Mesendoderm (in vitro differentiated cells): ENCODE measurements at regions not wholly inside any gene's neighbourhood (a gene's known extent, or its start where the extent isn't known, plus 50 kb on each side); places are given as distances from the start of the nearest gene placed in this dataset.
"Not testable (repeated sequence)": the region's sequence is repeated elsewhere in the genome, so short reads cannot be mapped to it uniquely, and the experiment has no call there.

Experiments used
- DNase-seq: peaks from one replicate; pipeline ENCODE4 v3.0.0; 2013
- H2AK5ac ChIP-seq: 2 replicates; pipeline ENCODE4 v1.6.1; 2013; ENCODE audit warnings: low read length, inconsistent platforms
- H2BK120ac ChIP-seq: 2 replicates; pipeline ENCODE4 v1.6.1; 2013; ENCODE audit warnings: low read depth, mild to moderate bottlenecking, low read length, moderate library complexity, mixed read lengths
- H2BK15ac ChIP-seq: replicated peaks from 2 replicates; pipeline ENCODE4 v1.6.1; 2013; ENCODE audit warnings: low read depth, mild to moderate bottlenecking, moderate library complexity
- H2BK5ac ChIP-seq: 2 replicates; pipeline ENCODE4 v1.6.1; 2013; ENCODE audit warnings: low read length, inconsistent platforms
- H3K18ac ChIP-seq: 2 replicates; pipeline ENCODE4 v1.6.1; 2013; ENCODE audit warnings: mild to moderate bottlenecking, low read length, mixed read lengths
- H3K23ac ChIP-seq: one replicate; pipeline ENCODE4 v1.6.1; 2013; ENCODE audit warnings: low read length
- H3K27ac ChIP-seq: 2 replicates; pipeline ENCODE4 v1.5.1; 2013; ENCODE audit warnings: low read depth, mild to moderate bottlenecking, inconsistent platforms, low read length, moderate library complexity
- H3K27me3 ChIP-seq: 2 replicates; pipeline ENCODE4 v1.6.1; 2013; ENCODE audit warnings: low read length, control low read depth, mild to moderate bottlenecking, inconsistent platforms; ENCODE audit not compliant: insufficient read depth, poor library complexity
- H3K36me3 ChIP-seq: 2 replicates; pipeline ENCODE4 v1.6.1; 2013; ENCODE audit warnings: low read length, inconsistent platforms; ENCODE audit not compliant: control insufficient read depth, insufficient read depth
- H3K4ac ChIP-seq: one replicate; pipeline ENCODE4 v1.6.1; 2013; ENCODE audit warnings: low read depth, mild to moderate bottlenecking, low read length, moderate library complexity
- H3K4me1 ChIP-seq: 2 replicates; pipeline ENCODE4 v1.6.1; 2013; ENCODE audit warnings: low read depth, low read length, inconsistent platforms; ENCODE audit not compliant: control insufficient read depth
- H3K4me2 ChIP-seq: 2 replicates; pipeline ENCODE4 v1.6.1; 2013; ENCODE audit warnings: low read length
- H3K4me3 ChIP-seq: 2 replicates; pipeline ENCODE4 v1.5.1; 2013; ENCODE audit warnings: mild to moderate bottlenecking, low read length
- H3K56ac ChIP-seq: one replicate; pipeline ENCODE4 v1.6.1; 2013; ENCODE audit warnings: low read length
- H3K79me1 ChIP-seq: 2 replicates; pipeline ENCODE4 v1.6.1; 2013; ENCODE audit warnings: low read length, inconsistent platforms
- H3K79me2 ChIP-seq: 2 replicates; pipeline ENCODE4 v1.6.1; 2013; ENCODE audit warnings: mild to moderate bottlenecking, low read length; ENCODE audit not compliant: control insufficient read depth, insufficient read depth
- H3K9ac ChIP-seq: 2 replicates; pipeline ENCODE4 v1.6.1; 2013; ENCODE audit warnings: low read length, inconsistent platforms
- H4K5ac ChIP-seq: one replicate; pipeline ENCODE4 v1.6.1; 2013; ENCODE audit warnings: low read length
- H4K8ac ChIP-seq: one replicate; pipeline ENCODE4 v1.6.1; 2013; ENCODE audit warnings: low read depth, mild to moderate bottlenecking, control low read depth, low read length, moderate library complexity
- WGBS: extraction: QIAGEN DNeasy Blood & Tissue Kit; methylation state at CpG from one replicate; pipeline ENCODE4 v1.1.7; 2013; ENCODE audit warnings: low lambda C conversion rate, missing lambda C conversion rate; ENCODE audit not compliant: insufficient coverage; ENCODE audit errors: extremely low coverage; 5-methylcytosine and 5-hydroxymethylcytosine counted together

DNA sequence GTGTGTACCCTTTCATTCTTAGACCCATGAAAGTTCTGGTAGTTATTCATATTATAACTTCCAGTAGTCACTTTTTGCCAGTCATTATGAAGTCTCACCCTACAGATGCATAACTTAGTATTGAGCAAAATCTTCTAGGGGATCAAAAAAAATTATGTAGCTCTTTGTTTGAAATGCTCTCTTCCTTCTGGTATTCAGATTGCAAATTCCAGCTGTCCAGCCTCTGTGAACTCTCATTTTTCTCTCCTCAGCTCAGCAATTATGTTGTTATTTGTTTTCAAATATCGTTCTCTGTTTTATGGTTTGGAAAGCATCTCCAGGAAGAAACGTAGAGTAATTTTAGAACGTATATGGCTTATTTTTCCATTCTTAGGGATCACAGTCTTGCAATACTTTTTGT lies 442.5 kb downstream of the SEMA3D start:
- WGBS: no CpG with 5 or more reads among the region's 3 CpGs
- no peak for DNase-seq
- Histone ChIP-seq H3K56ac (no peak overlapping the region), H2AK5ac (no peak overlapping the region), H2BK15ac (no peak overlapping the region), H3K23ac (no peak overlapping the region), H3K27me3 (no peaks in the 10 kb centered on the region), H2BK120ac (no peak overlapping the region), H3K9ac (no peak overlapping the region), H3K36me3 (no peaks in the 10 kb centered on the region), H2BK5ac (no peak overlapping the region), H3K27ac (no peak overlapping the region), H4K8ac (no peak overlapping the region), H4K5ac (no peak overlapping the region), H3K79me1 (no peaks in the 10 kb centered on the region), H3K4ac (no peak overlapping the region), H3K4me3 (no peak overlapping the region), H3K18ac (no peak overlapping the region), H3K4me1 (no peaks in the 10 kb centered on the region), H3K79me2 (no peaks in the 10 kb centered on the region), H3K4me2 (no peak overlapping the region)

GRCh38 chr7:84738583-84739150 lies 448.2 kb downstream of the SEMA3D start:
- WGBS: no CpG with 5 or more reads among the region's 9 CpGs
- no peaks in the 10 kb centered on the region for H3K36me3 ChIP-seq

DNA sequence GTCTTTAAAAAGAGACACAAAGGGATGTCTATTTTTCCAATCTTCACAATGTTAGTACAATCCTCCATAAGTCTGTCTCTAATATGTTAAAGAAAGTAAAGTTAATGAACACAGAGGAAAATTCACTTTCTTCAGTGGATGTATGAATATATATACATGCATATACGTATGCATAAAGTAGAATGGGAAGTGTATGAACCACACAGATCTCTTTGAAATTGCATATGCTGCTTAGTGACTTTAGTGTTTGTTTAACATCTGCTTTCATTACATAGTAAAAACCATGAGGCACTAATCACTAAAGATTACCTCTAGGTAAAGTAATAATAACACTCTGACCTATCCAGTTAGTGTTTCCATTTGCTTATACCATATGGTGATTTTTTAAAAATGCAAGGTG lies 451.2 kb downstream of the SEMA3D start:
- no peak for DNase-seq
- H4K5ac ChIP-seq: no peak overlapping the region
- no peaks in the 10 kb centered on the region for H3K4me1 ChIP-seq
- H2AK5ac ChIP-seq: no peak overlapping the region
- H3K79me1 ChIP-seq: no peaks in the 10 kb centered on the region
- no CpG with 5 or more reads among the region's 1 CpG for WGBS
- H3K4ac ChIP-seq: no peak overlapping the region
- H3K79me2 ChIP-seq: no peaks in the 10 kb centered on the region
- H3K27ac ChIP-seq: no peak overlapping the region
- no peak overlapping the region for H3K18ac ChIP-seq
- no peak overlapping the region for H2BK5ac ChIP-seq
- H3K23ac ChIP-seq: no peak overlapping the region
- no peak overlapping the region for H2BK120ac ChIP-seq
- H3K9ac ChIP-seq: no peak overlapping the region
- no peak overlapping the region for H4K8ac ChIP-seq
- H3K27me3 ChIP-seq: no peaks in the 10 kb centered on the region
- no peaks in the 10 kb centered on the region for H3K36me3 ChIP-seq
- no peak overlapping the region for H2BK15ac ChIP-seq
- no peak overlapping the region for H3K56ac ChIP-seq
- no peak overlapping the region for H3K4me3 ChIP-seq
- H3K4me2 ChIP-seq: no peak overlapping the region

More at GRCh38 chr7:84738583-84739150, 448.2 kb downstream of the SEMA3D start:
- H2BK120ac ChIP-seq: no peak overlapping the region
- no peak overlapping the region for H4K8ac ChIP-seq
- H3K18ac ChIP-seq: no peak overlapping the region
- H3K23ac ChIP-seq: no peak overlapping the region
- no peak overlapping the region for H3K4ac ChIP-seq
- H2BK15ac ChIP-seq: no peak overlapping the region
- no peak overlapping the region for H4K5ac ChIP-seq
- no peaks in the 10 kb centered on the region for H3K27me3 ChIP-seq
- no peak for DNase-seq
- no peaks in the 10 kb centered on the region for H3K79me2 ChIP-seq
- no peak overlapping the region for H2BK5ac ChIP-seq
- H2AK5ac ChIP-seq: no peak overlapping the region
- H3K27ac ChIP-seq: no peak overlapping the region
- H3K4me2 ChIP-seq: no peak overlapping the region
- no peak overlapping the region for H3K56ac ChIP-seq
- H3K4me1 ChIP-seq: no peaks in the 10 kb centered on the region
- no peaks in the 10 kb centered on the region for H3K79me1 ChIP-seq
- H3K4me3 ChIP-seq: no peak overlapping the region
- no peak overlapping the region for H3K9ac ChIP-seq

GRCh38 chr7:84735011-84735410 lies 451.8 kb downstream of the SEMA3D start:
- no peak for DNase-seq
- no peaks in the 10 kb centered on the region for H3K27me3 ChIP-seq
- H3K4me3 ChIP-seq: no peak overlapping the region
- no peak overlapping the region for H3K9ac ChIP-seq
- no peak overlapping the region for H3K4ac ChIP-seq
- no CpG with 5 or more reads among the region's 3 CpGs for WGBS
- no peaks in the 10 kb centered on the region for H3K36me3 ChIP-seq
- no peaks in the 10 kb centered on the region for H3K4me1 ChIP-seq
- H4K8ac ChIP-seq: no peak overlapping the region
- no peaks in the 10 kb centered on the region for H3K79me2 ChIP-seq
- no peak overlapping the region for H2BK5ac ChIP-seq
- H3K23ac ChIP-seq: no peak overlapping the region
- H3K27ac ChIP-seq: no peak overlapping the region
- H4K5ac ChIP-seq: no peak overlapping the region
- no peak overlapping the region for H3K56ac ChIP-seq
- H3K18ac ChIP-seq: no peak overlapping the region
- no peaks in the 10 kb centered on the region for H3K79me1 ChIP-seq
- H2BK15ac ChIP-seq: no peak overlapping the region
- H2BK120ac ChIP-seq: no peak overlapping the region
- no peak overlapping the region for H2AK5ac ChIP-seq
- no peak overlapping the region for H3K4me2 ChIP-seq

DNA sequence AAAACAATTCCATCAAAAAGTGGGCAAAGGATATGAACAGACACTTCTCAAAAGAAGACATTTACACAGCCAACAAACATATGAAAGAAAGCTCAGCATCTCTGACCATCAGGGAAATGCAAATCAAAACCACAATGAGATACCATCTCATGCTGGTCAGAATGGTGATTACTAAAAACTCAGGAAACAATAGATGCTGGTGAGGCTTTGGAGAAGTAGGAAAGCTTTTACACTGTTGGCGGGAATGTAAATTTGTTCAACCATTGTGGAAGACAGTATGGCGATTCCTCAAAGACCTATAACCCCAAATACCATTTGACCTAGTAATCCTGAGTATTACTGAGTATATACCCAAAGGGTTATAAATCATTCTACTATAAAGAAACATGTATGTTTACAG lies 452.9 kb downstream of the SEMA3D start:
- not testable (repeated sequence) for H3K9ac ChIP-seq, H3K4me3 ChIP-seq, H3K4me2 ChIP-seq, H3K56ac ChIP-seq, H3K36me3 ChIP-seq, DNase-seq, H2BK5ac ChIP-seq, H3K4me1 ChIP-seq, H3K18ac ChIP-seq, H4K5ac ChIP-seq, H3K4ac ChIP-seq, H3K27me3 ChIP-seq, H3K79me1 ChIP-seq, H3K27ac ChIP-seq, H2AK5ac ChIP-seq, H3K23ac ChIP-seq, H2BK15ac ChIP-seq, H4K8ac ChIP-seq, H3K79me2 ChIP-seq, H2BK120ac ChIP-seq
- WGBS: no CpG with 5 or more reads among the region's 2 CpGs

GRCh38 chr7:84730864-84731263 lies 456.0 kb downstream of the SEMA3D start:
- H3K4me1 ChIP-seq, H3K4ac ChIP-seq, H3K79me1 ChIP-seq, H2AK5ac ChIP-seq, H3K56ac ChIP-seq, H2BK5ac ChIP-seq, H3K79me2 ChIP-seq, H3K36me3 ChIP-seq, H2BK120ac ChIP-seq, H3K18ac ChIP-seq, H3K27ac ChIP-seq, H3K4me2 ChIP-seq, H3K9ac ChIP-seq, DNase-seq, H3K23ac ChIP-seq, H2BK15ac ChIP-seq, H4K5ac ChIP-seq, H4K8ac ChIP-seq, H3K27me3 ChIP-seq, H3K4me3 ChIP-seq: not testable (repeated sequence)
- no CpG with 5 or more reads among the region's 4 CpGs for WGBS
